Transverse colon (tissue), 4 donors: ENCODE measurements at regions not wholly inside any gene's neighbourhood (a gene's known extent, or its start where the extent isn't known, plus 50 kb on each side); places are given as distances from the start of the nearest gene placed in this dataset.

Experiments used
- CTCF ChIP-seq, 5 experiments: fragments of 200-600 bp in 3 of 5; fragments of 450-650 bp in 2 of 5; sonication (generic) in 3 of 5; IDR thresholded peaks; 1 replicate in 2 of 5; 2 replicates in 3 of 5; pipeline ENCODE4 v1.5.1; 2016 to 2017; ENCODE audit warnings: antibody characterized with exemption in 5 of 5, inconsistent platforms in 3 of 5, mild to moderate bottlenecking in 2 of 5, moderate library complexity in 1 of 5
- POLR2A ChIP-seq: fragments of 450-650 bp; IDR thresholded peaks from one replicate; pipeline ENCODE4 v1.6.1; 2016; ENCODE audit warnings: antibody characterized with exemption, mild to moderate bottlenecking, moderate library complexity
- POLR2AphosphoS5 ChIP-seq, 3 donors: sonication (generic); formaldehyde crosslinking; IDR thresholded peaks; one replicate each; pipeline ENCODE4 v1.6.1; 2016; ENCODE audit warnings: antibody characterized with exemption in 3 of 3

GRCh38 chr13:83214452-83214851 lies 667.8 kb downstream of the SLITRK1 start:
- TF ChIP-seq CTCF (IDR thresholded peaks at IDR 0.05) (no peak), POLR2A (no peak), POLR2AphosphoS5 (IDR thresholded peaks at IDR 0.05) (no peak)
